HepG2 (cell line): ENCODE measurements at regions not wholly inside any gene's neighbourhood (a gene's known extent, or its start where the extent isn't known, plus 50 kb on each side); places are given as distances from the start of the nearest gene placed in this dataset.

Source experiments
- ATAC-seq: fragments of 200-7000 bp; cut with Tn5 transposase; 3 replicates; pipeline ENCODE4 v1.9.1; 2020; ENCODE audit warnings: mild to moderate bottlenecking, moderate library complexity
- BruUV-seq: library from RNA; stranded (reverse); fragments of 400-500 nt; replicated peaks from 2 replicates; lab custom pipeline; 2021; lab: Mats Ljungman, UMichigan
- CTCF ChIA-PET: fragments of 300-600 bp; formaldehyde crosslinking; extraction: SDS; loops from one replicate; lab custom pipeline; 2021; ENCODE audit warnings: low total read pairs, inconsistent platforms, low intra/inter-chr PET ratio; lab: Yijun Ruan, JAX
- POLR2A ChIA-PET: fragments of 350-600 bp; sonication (Branson Sonifier 250); formaldehyde crosslinking; loops from one replicate; lab custom pipeline; 2020; ENCODE audit warnings: antibody characterized with exemption, inconsistent platforms; lab: Yijun Ruan, JAX
- DNase-seq: peaks from one replicate; pipeline ENCODE4 v3.0.0-alpha.2; 2015; ENCODE audit warnings: low spot score
- FAIRE-seq: peaks from 3 replicates; lab custom pipeline; 2011; peaks lifted over from hg19 to GRCh38; lab: Jason Lieb, UNC
- H2AFZ ChIP-seq: one replicate; pipeline ENCODE4 v1.6.1; 2011; ENCODE audit warnings: low read length, inconsistent platforms
- H3K27ac ChIP-seq: fragments of 300-600 bp; 3 replicates; pipeline ENCODE4 v1.8.0; 2011; ENCODE audit warnings: mixed run types, mild to moderate bottlenecking, mixed read lengths, low read length, inconsistent platforms; ENCODE audit not compliant: insufficient read depth; ENCODE audit errors: extremely low read length
- H3K27me3 ChIP-seq, 2 experiments: fragments of 200-600 bp in 1 of 2; 2 replicates in 1 of 2; 3 replicates in 1 of 2; pipeline versions ENCODE4 v1.6.0 to v1.8.0; 2011; ENCODE audit warnings: low read length in 2 of 2, mild to moderate bottlenecking in 2 of 2, moderate library complexity in 2 of 2, inconsistent platforms in 1 of 2; ENCODE audit not compliant: insufficient read depth in 2 of 2, control insufficient read depth in 1 of 2
- H3K36me3 ChIP-seq, 2 experiments: fragments of 200-600 bp in 1 of 2; replicated peaks in 1 of 2; 2 replicates in 1 of 2; 3 replicates in 1 of 2; pipeline versions ENCODE4 v1.5.1 to v1.8.0; 2011; ENCODE audit warnings: low read length in 2 of 2, inconsistent platforms in 1 of 2; ENCODE audit not compliant: insufficient read depth in 2 of 2, control insufficient read depth in 1 of 2
- H3K4me1 ChIP-seq: 2 replicates; pipeline ENCODE4 v1.5.1; 2012; ENCODE audit warnings: low read length, inconsistent platforms; ENCODE audit not compliant: insufficient read depth
- H3K4me2 ChIP-seq: 2 replicates; pipeline ENCODE4 v1.6.0; 2011; ENCODE audit warnings: low read depth, low read length, inconsistent platforms
- H3K4me3 ChIP-seq, 3 experiments: fragments of 200-600 bp in 1 of 3; sonication (generic), shearing (Covaris generic) in 1 of 3; replicated peaks in 1 of 3; 2 replicates each; pipeline ENCODE4 v1.5.1; 2011 to 2016; ENCODE audit warnings: low read length in 3 of 3, inconsistent platforms in 2 of 3, low read depth in 2 of 3, mild to moderate bottlenecking in 2 of 3, control low read depth in 1 of 3, mixed read lengths in 1 of 3; ENCODE audit not compliant: insufficient read depth in 1 of 3
- H3K79me2 ChIP-seq: one replicate; pipeline ENCODE4 v1.6.1; 2011; ENCODE audit warnings: low read length, inconsistent platforms; ENCODE audit not compliant: insufficient read depth
- H3K9ac ChIP-seq: 2 replicates; pipeline ENCODE4 v1.6.0; 2011; ENCODE audit warnings: mild to moderate bottlenecking, low read depth, low read length, inconsistent platforms; ENCODE audit not compliant: insufficient read depth
- H3K9me3 ChIP-seq: 2 replicates; pipeline ENCODE4 v1.5.1; 2012; ENCODE audit warnings: mild to moderate bottlenecking, low read length
- H4K20me1 ChIP-seq: 2 replicates; pipeline ENCODE4 v1.6.0; 2011; ENCODE audit warnings: inconsistent platforms, mild to moderate bottlenecking, low read length, moderate library complexity; ENCODE audit not compliant: insufficient read depth
- FIP1L1 ChIP-seq: fragments of 200-400 bp; formaldehyde crosslinking; IDR thresholded peaks from 2 replicates; pipeline ENCODE4 v1.6.1; 2018; ENCODE audit warnings: low read depth, mild to moderate bottlenecking, low read length, moderate library complexity, borderline replicate concordance; ENCODE audit not compliant: insufficient read depth
- GTF2F1 ChIP-seq: fragments of 150-350 bp; IDR thresholded peaks from 2 replicates; pipeline ENCODE4 v1.6.1; 2014; ENCODE audit warnings: low read length
- KDM3A ChIP-seq: IDR thresholded peaks from 2 replicates; pipeline ENCODE4 v1.6.1; 2018; ENCODE audit warnings: low read depth, missing compliant biosample characterization
- KDM6A ChIP-seq: IDR thresholded peaks from 2 replicates; pipeline ENCODE4 v1.6.1; 2016; ENCODE audit warnings: low read depth
- MTA3 ChIP-seq: sonication (generic); formaldehyde crosslinking; IDR thresholded peaks from 2 replicates; pipeline ENCODE4 v1.4.0; 2020; ENCODE audit warnings: missing genetic modification reagents
- REL ChIP-seq: sonication (generic); formaldehyde crosslinking; conservative IDR thresholded peaks from 2 replicates; pipeline ENCODE4 v1.8.0; 2022; ENCODE audit warnings: mild to moderate bottlenecking, missing genetic modification reagents, moderate library complexity
- ZNF281 ChIP-seq: sonication (generic); formaldehyde crosslinking; IDR thresholded peaks from 2 replicates; pipeline ENCODE4 v1.4.0; 2020; ENCODE audit warnings: missing genetic modification reagents, borderline replicate concordance
- WGBS: methylation state at CpG from one replicate; pipeline ENCODE4 v1.1.6; 2017; ENCODE audit warnings: low lambda C conversion rate; 5-methylcytosine and 5-hydroxymethylcytosine counted together
- in situ Hi-C: cut with HindIII; loops from 2 replicates; pipeline ENCODE4 v1.10.0; 2017; ENCODE audit warnings: low pct_unique_long_range_greater_than_20kb; ENCODE audit not compliant: extremely low pct_ligation_motif_present
- intact Hi-C: fragments of 100-400 bp; cut with micrococcal nuclease; formaldehyde crosslinking; loops from one replicate; pipeline ENCODE4 v1.10.0; 2022; ENCODE audit not compliant: unreplicated experiment
- TF ChIP-seq, protein P1 (sequence below): sonication (generic); formaldehyde crosslinking; conservative IDR thresholded peaks from 2 replicates; pipeline ENCODE4 v1.4.0; 2020; ENCODE audit warnings: mild to moderate bottlenecking, missing genetic modification reagents, moderate library complexity

DNA sequence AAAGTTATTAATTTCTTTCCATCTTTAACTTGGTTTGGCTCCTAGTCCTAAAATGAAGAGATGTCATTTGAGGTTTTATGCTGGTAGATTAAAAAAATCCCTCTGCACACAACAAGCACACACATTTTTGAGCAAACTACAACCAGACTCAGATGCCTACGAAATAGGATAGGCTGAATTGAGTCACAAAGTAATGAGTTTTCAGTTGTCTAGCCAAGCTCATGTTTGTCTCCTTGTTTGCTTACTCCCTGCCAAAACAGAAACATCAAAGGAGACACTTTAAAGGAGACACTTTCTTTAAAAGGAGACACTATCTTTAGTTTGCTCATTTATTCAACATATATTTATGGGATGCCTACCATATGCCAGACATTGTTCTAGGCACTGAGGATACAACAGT lies 56.2 kb downstream of the TPBG start:
- intact Hi-C loops (no loop called here), in situ Hi-C loops (no loop called here)
- Histone ChIP-seq H3K27me3 (no peaks in the 10 kb centered on the region), H3K9me3 (no peaks in the 10 kb centered on the region), H3K9ac (no peak overlapping the region), H3K36me3 (no peaks in the 10 kb centered on the region), H3K79me2 (no peaks in the 10 kb centered on the region), H4K20me1 (no peaks in the 10 kb centered on the region), H3K4me2 (no peak overlapping the region), H2AFZ (no peak overlapping the region), H3K27ac (no peak overlapping the region), H3K4me3 (no peak overlapping the region), H3K4me1 (no peaks in the 10 kb centered on the region)
- 0% methylated on average over 1 of the region's 1 CpG for WGBS
- POLR2A ChIA-PET, result no interaction called here
- no peak for DNase-seq
- CTCF ChIA-PET, result interaction anchor here (0.7 kb wide), 1 partner anchor 1758 kb away, joined by 3 read pairs; no protein-coding TSS in a partner anchor
- no TSS peak for BruUV-seq
- ATAC-seq, result no peak
- no peak for FAIRE-seq
- no peak for TF ChIP-seq FIP1L1
- TF ChIP-seq MTA3 (CRISPR knock-in tag), result no peak
- TF ChIP-seq KDM3A (CRISPR knock-in tag), result no peak
- no peak for TF ChIP-seq KDM6A (CRISPR knock-in tag)
- TF ChIP-seq, protein P1, sequence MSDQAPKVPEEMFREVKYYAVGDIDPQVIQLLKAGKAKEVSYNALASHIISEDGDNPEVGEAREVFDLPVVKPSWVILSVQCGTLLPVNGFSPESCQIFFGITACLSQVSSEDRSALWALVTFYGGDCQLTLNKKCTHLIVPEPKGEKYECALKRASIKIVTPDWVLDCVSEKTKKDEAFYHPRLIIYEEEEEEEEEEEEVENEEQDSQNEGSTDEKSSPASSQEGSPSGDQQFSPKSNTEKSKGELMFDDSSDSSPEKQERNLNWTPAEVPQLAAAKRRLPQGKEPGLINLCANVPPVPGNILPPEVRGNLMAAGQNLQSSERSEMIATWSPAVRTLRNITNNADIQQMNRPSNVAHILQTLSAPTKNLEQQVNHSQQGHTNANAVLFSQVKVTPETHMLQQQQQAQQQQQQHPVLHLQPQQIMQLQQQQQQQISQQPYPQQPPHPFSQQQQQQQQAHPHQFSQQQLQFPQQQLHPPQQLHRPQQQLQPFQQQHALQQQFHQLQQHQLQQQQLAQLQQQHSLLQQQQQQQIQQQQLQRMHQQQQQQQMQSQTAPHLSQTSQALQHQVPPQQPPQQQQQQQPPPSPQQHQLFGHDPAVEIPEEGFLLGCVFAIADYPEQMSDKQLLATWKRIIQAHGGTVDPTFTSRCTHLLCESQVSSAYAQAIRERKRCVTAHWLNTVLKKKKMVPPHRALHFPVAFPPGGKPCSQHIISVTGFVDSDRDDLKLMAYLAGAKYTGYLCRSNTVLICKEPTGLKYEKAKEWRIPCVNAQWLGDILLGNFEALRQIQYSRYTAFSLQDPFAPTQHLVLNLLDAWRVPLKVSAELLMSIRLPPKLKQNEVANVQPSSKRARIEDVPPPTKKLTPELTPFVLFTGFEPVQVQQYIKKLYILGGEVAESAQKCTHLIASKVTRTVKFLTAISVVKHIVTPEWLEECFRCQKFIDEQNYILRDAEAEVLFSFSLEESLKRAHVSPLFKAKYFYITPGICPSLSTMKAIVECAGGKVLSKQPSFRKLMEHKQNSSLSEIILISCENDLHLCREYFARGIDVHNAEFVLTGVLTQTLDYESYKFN (CRISPR knock-in tag), result no peak
- TF ChIP-seq ZNF281 (CRISPR knock-in tag), result no peak
- TF ChIP-seq GTF2F1, result no peak
- TF ChIP-seq REL (CRISPR knock-in tag), result no peak
